ENCODE measurements at regions not wholly inside any gene's neighbourhood (a gene's known extent, or its start where the extent isn't known, plus 50 kb on each side); places are given as distances from the start of the nearest gene placed in this dataset.

- dilution Hi-C loops (cut with MboI; ENCODE audit: extremely low pct_ligation_motif_present, low sequenced_read_pairs) = no loop called here
- no peaks in the 10 kb centered on the region for H3K9me1 ChIP-seq (ENCODE audit: control insufficient read depth, extremely low read depth, insufficient read depth, low read length)
- DNase-seq (ENCODE audit: low read depth, low spot score) = no peak
Measured at GRCh38 chr3:157919319-157919887, 186.8 kb downstream of the SHOX2 start.

GRCh38 chr3:157918402-157918801 is 187.8 kb downstream of the SHOX2 start:
- TF ChIP-seq EZH2 (IDR thresholded peaks at IDR 0.05; ENCODE audit: low read length) = no peak
- TF ChIP-seq CTCF (optimal IDR thresholded peaks at IDR 0.05 in 1 of 3, IDR thresholded peaks at IDR 0.05 in 1 of 3, conservative IDR thresholded peaks at IDR 0.05 in 1 of 3; ENCODE audit: extremely low read depth in 1 of 3, insufficient read depth in 2 of 3, low read length in 3 of 3) = no peak
- DNase-seq (ENCODE audit: low read depth, low spot score) (no peak), FAIRE-seq (no peak)
- no peaks in the 10 kb centered on the region for H3K9me1 ChIP-seq (ENCODE audit: control insufficient read depth, extremely low read depth, insufficient read depth, low read length)
- no peak overlapping the region for H3K4me2 ChIP-seq (ENCODE audit: control insufficient read depth, extremely low read depth, insufficient read depth, low read depth, low read length)
- H3K36me3 ChIP-seq (ENCODE audit: control insufficient read depth in 2 of 2, extremely low read depth in 1 of 2, insufficient read depth in 2 of 2, low read length in 2 of 2) = no peaks in the 10 kb centered on the region
- H3K79me2 ChIP-seq (ENCODE audit: control insufficient read depth, insufficient read depth, low read length) = no peaks in the 10 kb centered on the region
- H3K9me3 ChIP-seq (ENCODE audit: control insufficient read depth, low read depth, low read length) = no peaks in the 10 kb centered on the region
- H3K27me3 ChIP-seq (ENCODE audit: control insufficient read depth, extremely low read depth, insufficient read depth, low read length) = no peaks in the 10 kb centered on the region
- dilution Hi-C loops (cut with MboI; ENCODE audit: extremely low pct_ligation_motif_present, low sequenced_read_pairs) = no loop called here
- H2AFZ ChIP-seq (ENCODE audit: control insufficient read depth, low read length) = no peak overlapping the region
- no peak overlapping the region for H3K4me3 ChIP-seq (ENCODE audit: control insufficient read depth in 2 of 3, extremely low read depth in 1 of 3, insufficient read depth in 2 of 3, low read depth in 1 of 3, low read length in 3 of 3)
- H3K4me1 ChIP-seq (ENCODE audit: control insufficient read depth, extremely low read depth, insufficient read depth, low read length) = no peaks in the 10 kb centered on the region
- no peaks in the 10 kb centered on the region for H4K20me1 ChIP-seq (ENCODE audit: control insufficient read depth, extremely low read depth, insufficient read depth, low read length)
- H3K27ac ChIP-seq (ENCODE audit: control insufficient read depth, insufficient read depth, low read length) = no peak overlapping the region
- H3K9ac ChIP-seq (ENCODE audit: control insufficient read depth, extremely low read depth, insufficient read depth, low read length) = no peak overlapping the region

More at GRCh38 chr3:157919319-157919887, 186.8 kb downstream of the SHOX2 start:
- H3K27ac ChIP-seq (ENCODE audit: control insufficient read depth, insufficient read depth, low read length) = no peak overlapping the region
- H3K36me3 ChIP-seq (ENCODE audit: control insufficient read depth in 2 of 2, extremely low read depth in 1 of 2, insufficient read depth in 2 of 2, low read length in 2 of 2) = no peaks in the 10 kb centered on the region
- no peak for FAIRE-seq
- no peak for TF ChIP-seq CTCF (optimal IDR thresholded peaks at IDR 0.05 in 1 of 3, IDR thresholded peaks at IDR 0.05 in 1 of 3, conservative IDR thresholded peaks at IDR 0.05 in 1 of 3; ENCODE audit: extremely low read depth in 1 of 3, insufficient read depth in 2 of 3, low read length in 3 of 3)
- TF ChIP-seq EZH2 (IDR thresholded peaks at IDR 0.05; ENCODE audit: low read length) = no peak
- H3K79me2 ChIP-seq (ENCODE audit: control insufficient read depth, insufficient read depth, low read length) = no peaks in the 10 kb centered on the region
- no peak overlapping the region for H3K4me2 ChIP-seq (ENCODE audit: control insufficient read depth, extremely low read depth, insufficient read depth, low read depth, low read length)
- no peaks in the 10 kb centered on the region for H3K4me1 ChIP-seq (ENCODE audit: control insufficient read depth, extremely low read depth, insufficient read depth, low read length)
- no peaks in the 10 kb centered on the region for H4K20me1 ChIP-seq (ENCODE audit: control insufficient read depth, extremely low read depth, insufficient read depth, low read length)
- no peak overlapping the region for H3K4me3 ChIP-seq (ENCODE audit: control insufficient read depth in 2 of 3, extremely low read depth in 1 of 3, insufficient read depth in 2 of 3, low read depth in 1 of 3, low read length in 3 of 3)
- no peaks in the 10 kb centered on the region for H3K9me3 ChIP-seq (ENCODE audit: control insufficient read depth, low read depth, low read length)
- no peak overlapping the region for H2AFZ ChIP-seq (ENCODE audit: control insufficient read depth, low read length)
- no peak overlapping the region for H3K9ac ChIP-seq (ENCODE audit: control insufficient read depth, extremely low read depth, insufficient read depth, low read length)
- H3K27me3 ChIP-seq (ENCODE audit: control insufficient read depth, extremely low read depth, insufficient read depth, low read length) = no peaks in the 10 kb centered on the region
